ENCODE measurements at regions not wholly inside any gene's neighbourhood (a gene's known extent, or its start where the extent isn't known, plus 50 kb on each side); places are given as distances from the start of the nearest gene placed in this dataset.
A peak's percentile ranks its signal among the peaks of the same experiment; 100 is the strongest.

DNA sequence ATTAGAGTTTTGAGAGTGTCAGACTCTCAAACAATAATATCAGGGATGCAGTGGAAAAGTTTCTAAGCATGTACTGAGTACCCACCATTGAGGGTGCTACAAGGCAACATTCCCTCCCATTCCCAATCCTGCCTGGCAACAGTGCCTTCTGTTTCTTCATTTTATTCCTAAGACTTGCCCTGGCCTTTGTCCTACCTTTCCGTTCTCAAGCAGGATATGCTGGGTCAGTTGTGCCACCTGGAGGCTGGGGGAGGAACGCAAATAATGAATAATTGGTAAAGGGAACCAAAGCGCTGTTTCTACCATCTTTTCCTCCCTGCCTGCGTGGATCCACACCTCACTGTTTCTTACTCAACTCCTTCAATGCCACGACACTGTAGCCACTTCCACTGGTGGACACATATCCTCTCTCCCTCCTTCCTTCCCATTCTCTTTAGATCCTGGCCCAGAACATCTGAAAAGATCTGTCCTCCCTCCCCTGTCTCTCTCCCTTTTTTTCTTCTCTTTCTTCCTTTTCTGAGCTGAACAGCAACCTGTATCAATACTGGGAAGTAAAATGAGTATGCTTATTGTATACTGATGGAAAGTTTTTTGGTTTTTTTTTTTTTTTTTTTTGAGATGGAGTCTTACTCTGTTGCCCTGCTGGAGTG lies 149.5 kb downstream of the C9orf152 start:
- 29 to 49% (median 42%) methylated on average over 5 of the region's 5 CpGs for WGBS, 3 donors
- H3K27ac ChIP-seq (ENCODE audit: low read depth, low read length) = no peak overlapping the region

GRCh38 chr9:110059461-110059860 lies 148.5 kb downstream of the C9orf152 start:
- WGBS, 3 donors = 48 to 65% (median 57%) methylated on average over 1 of the region's 1 CpG
- H3K27ac ChIP-seq (ENCODE audit: low read depth, low read length) = no peak overlapping the region

DNA sequence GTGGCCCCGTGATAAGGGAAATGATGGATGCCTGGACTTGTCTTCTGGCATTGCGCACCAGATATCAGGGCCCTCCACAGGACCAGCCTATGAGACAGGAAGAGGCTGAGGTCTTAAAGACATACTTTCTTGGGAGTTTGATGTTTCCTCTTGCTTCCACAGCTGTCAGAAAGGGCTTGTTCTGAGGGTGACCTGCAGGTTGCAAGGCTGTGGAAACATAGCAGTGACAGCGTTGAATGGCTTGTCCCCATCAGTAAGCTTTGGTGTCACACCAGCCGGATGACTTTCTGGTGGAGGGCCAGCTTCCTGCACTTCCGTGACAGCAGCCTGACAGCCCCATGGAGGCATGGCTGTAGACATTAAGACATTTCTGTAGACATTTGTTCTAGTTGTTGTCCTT lies 143.2 kb downstream of the C9orf152 start:
- no peak overlapping the region for H3K27ac ChIP-seq (ENCODE audit: low read depth, low read length)
- WGBS, 3 donors = 37 to 68% (median 51%) methylated on average over 5 of the region's 5 CpGs

DNA sequence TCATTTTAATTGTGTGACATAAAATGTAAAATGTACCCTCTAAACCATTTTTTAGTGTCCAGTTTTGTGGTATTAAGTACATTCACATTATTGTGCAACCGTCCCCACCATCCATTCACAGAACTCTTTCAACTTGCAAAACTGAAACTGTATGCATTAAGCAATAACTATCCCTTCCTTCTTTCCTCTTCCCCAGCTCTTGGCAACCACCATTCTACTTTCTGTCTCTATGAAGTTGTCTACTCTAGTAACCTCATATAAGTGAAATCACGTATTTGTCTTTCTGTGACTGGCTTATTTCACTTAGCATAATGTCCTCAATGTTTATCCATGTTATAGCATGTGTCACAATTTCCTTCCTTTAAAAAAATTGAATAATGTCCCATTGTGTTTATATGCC lies 142.4 kb downstream of the C9orf152 start:
- WGBS, 3 donors = 37 to 81% (median 47%) methylated on average over 2 of the region's 2 CpGs
- no peak overlapping the region for H3K27ac ChIP-seq (ENCODE audit: low read depth, low read length)

GRCh38 chr9:110066929-110067716 lies 140.8 kb downstream of the C9orf152 start:
- H3K27ac ChIP-seq (ENCODE audit: low read depth, low read length) = no peak overlapping the region
- WGBS, 3 donors = 20 to 40% (median 21%) methylated on average over 6 of the region's 6 CpGs

DNA sequence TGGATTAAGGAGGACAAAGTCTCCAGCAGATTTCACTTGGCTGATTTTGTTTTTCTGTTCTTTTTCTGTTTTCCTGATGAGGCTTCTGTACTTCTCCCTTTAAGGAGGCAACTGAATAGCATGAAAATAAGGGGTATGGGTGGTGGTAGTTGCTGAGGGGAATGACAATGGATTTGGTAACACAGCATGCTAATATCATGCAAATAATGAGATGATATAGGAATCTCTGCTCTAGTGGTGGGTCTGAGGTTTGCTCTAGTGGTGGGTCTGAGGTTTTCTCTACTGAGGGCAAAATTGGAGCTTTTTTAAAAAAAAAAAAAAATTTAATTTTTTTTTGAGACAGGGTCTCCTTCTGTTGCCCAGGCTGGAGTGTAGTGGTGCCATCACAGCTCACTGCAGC lies 139.7 kb downstream of the C9orf152 start:
- H3K27ac ChIP-seq (ENCODE audit: low read depth, low read length) = no peak overlapping the region

GRCh38 chr9:110069326-110070248 lies 138.4 kb downstream of the C9orf152 start:
- H3K27ac ChIP-seq (ENCODE audit: low read depth, low read length) = peak overlapping the region; percentile 64
- WGBS, 3 donors = 43 to 69% (median 45%) methylated on average over 14 of the region's 14 CpGs

- 79 to 95% (median 89%) methylated on average over 5 of the region's 5 CpGs for WGBS, 3 donors
- H3K27ac ChIP-seq (ENCODE audit: low read depth, low read length) = no peak overlapping the region
Observed at GRCh38 chr9:110072597-110073355, 135.2 kb downstream of the C9orf152 start.

- no peak overlapping the region for H3K27ac ChIP-seq (ENCODE audit: low read depth, low read length)
Observed at GRCh38 chr9:110073356-110073905, 134.5 kb downstream of the C9orf152 start.

DNA sequence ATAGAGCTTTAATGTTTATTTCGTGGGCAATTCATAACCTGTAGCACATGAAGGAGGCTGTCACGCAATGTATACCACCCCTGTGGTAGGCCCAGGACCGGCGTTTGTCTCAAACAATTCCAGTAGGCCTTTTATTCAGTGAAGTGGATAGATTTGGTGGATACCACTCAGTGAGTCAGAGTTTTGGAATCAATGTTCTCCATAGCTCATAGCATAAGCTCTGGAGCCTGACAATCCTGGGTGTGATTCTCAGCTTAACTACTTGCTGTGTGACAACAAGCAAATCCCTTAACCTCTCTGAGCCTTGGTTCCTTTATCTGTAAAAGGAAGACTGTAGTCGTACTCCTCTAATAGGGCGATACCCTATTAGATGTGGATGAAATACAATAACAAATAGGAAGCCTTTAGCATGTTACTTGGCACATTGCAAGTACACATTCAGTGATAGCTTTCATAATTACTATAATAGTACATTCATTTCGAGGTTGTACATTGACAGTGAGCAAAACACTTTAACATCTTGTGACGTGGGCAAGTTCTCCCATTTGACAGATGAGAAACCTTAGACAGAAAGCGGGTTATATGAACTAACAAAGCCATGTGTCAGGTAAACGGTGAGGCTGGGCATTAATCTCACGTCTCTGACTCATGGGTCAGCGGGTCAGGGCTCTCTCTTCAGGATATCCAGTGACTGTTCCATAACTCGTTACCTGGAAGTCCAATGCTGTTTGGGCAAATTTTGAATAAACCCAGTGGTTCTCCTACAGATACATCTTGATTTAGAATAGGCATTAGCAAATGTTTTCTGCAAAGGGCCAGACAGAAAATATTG lies 130.8 kb downstream of the C9orf152 start:
- 71 to 83% (median 78%) methylated on average over 13 of the region's 13 CpGs for WGBS, 3 donors
- no peak overlapping the region for H3K27ac ChIP-seq (ENCODE audit: low read depth, low read length)

GRCh38 chr9:110077925-110078324 lies 130.0 kb downstream of the C9orf152 start:
- 84 to 92% (median 86%) methylated on average over 7 of the region's 7 CpGs for WGBS, 3 donors
- no peak overlapping the region for H3K27ac ChIP-seq (ENCODE audit: low read depth, low read length)

GRCh38 chr9:110078604-110079003 lies 129.4 kb downstream of the C9orf152 start:
- H3K27ac ChIP-seq (ENCODE audit: low read depth, low read length) = no peak overlapping the region
- WGBS, 3 donors = 71 to 73% (median 73%) methylated on average over 4 of the region's 4 CpGs

- no peak overlapping the region for H3K27ac ChIP-seq (ENCODE audit: low read depth, low read length)
- WGBS, 3 donors = 61 to 64% (median 63%) methylated on average over 3 of the region's 3 CpGs
Observed at GRCh38 chr9:110081395-110081794, 126.6 kb downstream of the C9orf152 start.

GRCh38 chr9:110083866-110084265 lies 124.1 kb downstream of the C9orf152 start:
- no peak overlapping the region for H3K27ac ChIP-seq (ENCODE audit: low read depth, low read length)
- 81 to 87% (median 87%) methylated on average over 3 of the region's 3 CpGs for WGBS, 3 donors

- WGBS, 3 donors = 92 to 96% (median 93%) methylated on average over 1 of the region's 1 CpG
Observed at GRCh38 chr9:110086537-110086936, 121.4 kb downstream of the C9orf152 start.

GRCh38 chr9:110087605-110088004 lies 120.4 kb downstream of the C9orf152 start:
- 57 to 65% (median 62%) methylated on average over 2 of the region's 2 CpGs for WGBS, 3 donors

More at GRCh38 chr9:110086537-110086936, 121.4 kb downstream of the C9orf152 start:
- H3K27ac ChIP-seq (ENCODE audit: low read depth, low read length) = no peak overlapping the region

GRCh38 chr9:110088099-110088498 lies 119.9 kb downstream of the C9orf152 start:
- H3K27ac ChIP-seq (ENCODE audit: low read depth, low read length) = no peak overlapping the region

More at GRCh38 chr9:110087605-110088004, 120.4 kb downstream of the C9orf152 start:
- H3K27ac ChIP-seq (ENCODE audit: low read depth, low read length) = no peak overlapping the region
